ENCODE measurements at regions not wholly inside any gene's neighbourhood (a gene's known extent, or its start where the extent isn't known, plus 50 kb on each side); places are given as distances from the start of the nearest gene placed in this dataset.

DNA sequence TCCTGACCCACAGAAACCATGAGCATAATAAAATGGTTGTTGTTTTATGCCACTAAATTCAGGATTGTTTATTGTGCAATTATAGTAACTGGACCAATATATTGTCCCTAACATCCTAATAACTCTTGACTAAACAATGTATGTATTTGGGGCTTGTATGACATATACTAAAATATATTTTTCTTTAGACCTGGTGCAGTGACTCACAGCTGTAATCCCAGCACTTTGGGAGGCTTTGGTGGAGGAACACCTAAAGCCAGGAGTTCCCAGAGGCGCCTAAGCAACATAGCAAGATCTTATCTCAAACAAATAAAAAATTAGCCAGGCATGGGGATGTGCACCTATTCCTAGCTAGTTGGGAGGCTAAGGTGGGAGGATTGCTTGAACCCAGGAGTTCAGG is 180.4 kb downstream of the SUCNR1 start:
- DNase-seq (ENCODE audit: low read depth, low spot score) = no peak

DNA sequence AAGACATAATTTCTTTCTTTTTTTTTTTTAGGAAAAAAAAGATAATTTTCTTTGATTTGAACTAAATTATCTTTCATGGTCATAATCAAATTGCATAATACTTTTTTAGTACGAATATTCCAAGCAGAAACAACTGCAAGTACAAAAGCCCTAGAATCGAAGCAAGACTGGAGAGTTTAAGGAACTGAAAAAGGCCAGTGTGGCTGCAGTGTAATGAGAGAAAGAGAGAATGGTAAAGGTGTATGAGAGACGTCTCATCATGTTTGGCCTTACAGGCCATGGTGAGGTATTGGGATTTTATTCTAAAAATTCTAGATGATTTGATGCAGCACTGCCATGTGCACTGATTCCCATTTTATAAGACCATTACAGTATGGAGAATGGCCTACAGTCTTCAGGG is 180.9 kb downstream of the SUCNR1 start:
- no peak for DNase-seq (ENCODE audit: low read depth, low spot score)

DNA sequence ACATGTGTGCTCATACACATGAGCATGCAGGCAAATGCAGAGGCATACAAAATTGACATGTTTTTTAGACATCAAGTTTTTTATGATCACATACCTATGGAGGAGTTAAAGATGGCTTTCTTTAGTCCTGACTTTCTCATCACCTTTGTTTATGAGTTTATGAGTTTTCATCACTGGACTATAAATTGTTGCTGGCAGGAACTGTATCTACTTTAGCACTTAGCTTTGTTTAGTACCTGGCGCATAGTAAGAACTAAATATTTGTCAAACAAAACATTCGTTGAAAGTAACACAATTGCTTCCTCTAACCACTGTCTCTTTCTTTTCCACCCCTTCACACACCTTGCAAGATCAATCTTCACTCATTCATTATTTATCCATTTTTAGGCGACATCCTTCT is 182.6 kb downstream of the SUCNR1 start:
- no peak for DNase-seq (ENCODE audit: low read depth, low spot score)

DNA sequence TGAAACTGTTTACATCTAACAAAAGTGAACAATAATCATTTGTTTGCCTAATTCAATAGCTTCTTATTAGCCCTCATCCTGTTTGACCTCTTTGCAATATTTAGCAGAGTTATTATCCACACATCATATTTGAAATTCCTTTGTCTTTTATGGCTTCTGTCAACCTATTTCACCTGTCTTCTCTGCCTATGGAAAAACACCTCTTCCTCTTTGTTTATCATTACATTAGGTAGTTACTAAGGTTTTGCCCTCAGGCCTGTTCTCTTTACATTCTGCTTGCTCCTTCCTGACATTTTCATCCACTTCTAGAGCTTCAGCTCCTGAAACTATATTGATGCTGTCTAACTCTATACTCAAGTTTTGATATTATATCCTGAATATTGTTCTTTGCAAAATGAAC is 183.0 kb downstream of the SUCNR1 start:
- DNase-seq (ENCODE audit: low read depth, low spot score) = no peak

DNA sequence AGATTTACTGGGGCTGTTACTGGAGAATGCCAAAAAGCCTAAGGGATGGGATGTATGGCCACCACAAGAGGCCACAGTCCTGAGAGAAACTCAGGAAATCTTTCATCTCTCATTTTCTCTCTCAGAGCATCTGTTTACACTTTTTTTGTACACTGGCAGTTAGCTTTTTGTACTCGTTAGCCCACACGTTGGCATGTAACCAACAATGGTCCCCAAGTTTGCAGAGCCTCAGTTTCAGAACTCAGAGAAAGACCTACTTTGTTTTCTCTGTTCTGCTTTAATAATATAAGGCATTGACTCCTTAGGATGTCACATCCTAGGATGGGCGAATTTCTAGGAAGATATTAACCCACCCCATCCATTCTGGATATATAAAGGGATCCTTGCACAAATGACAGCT is 183.5 kb downstream of the SUCNR1 start:
- DNase-seq (ENCODE audit: low read depth, low spot score) = no peak

DNA sequence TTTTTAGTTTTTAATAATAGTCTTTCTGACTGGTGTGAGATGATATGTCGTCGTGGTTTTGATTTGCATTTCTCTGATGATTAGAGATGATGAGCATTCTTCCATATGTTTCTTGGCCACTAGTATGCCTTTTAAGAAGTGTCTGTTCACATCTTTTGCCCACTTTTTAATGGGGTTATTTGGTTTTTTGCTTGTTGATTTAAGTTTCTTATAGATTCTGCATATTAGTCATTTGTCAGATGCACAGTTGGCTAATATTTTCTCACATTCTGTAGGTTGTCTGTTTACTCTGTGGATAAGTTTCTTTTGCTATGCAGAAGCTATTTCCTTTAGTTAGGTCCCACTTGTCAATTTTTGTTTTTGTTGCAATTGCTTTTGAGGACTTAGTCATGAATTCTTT is 185.4 kb downstream of the SUCNR1 start:
- no peak for DNase-seq (ENCODE audit: low read depth, low spot score)

DNA sequence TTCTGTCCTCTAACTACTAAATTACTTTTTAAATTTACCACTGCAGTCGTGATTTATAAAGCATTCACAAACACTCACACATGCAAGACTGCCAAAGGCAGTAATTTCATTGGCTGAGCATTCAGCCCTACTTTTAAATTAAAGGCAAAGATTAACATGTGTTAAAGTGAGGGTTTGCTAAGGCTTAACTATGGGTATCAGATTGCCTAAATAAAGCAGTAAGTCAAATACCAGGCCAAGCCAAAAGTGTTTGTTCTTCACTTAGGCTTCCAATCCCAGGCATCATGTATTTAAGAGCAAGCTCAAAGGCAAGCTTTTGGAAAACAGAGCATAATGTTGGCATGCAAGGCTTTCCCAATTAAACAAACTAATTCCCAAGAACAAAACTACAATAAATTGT is 187.3 kb downstream of the SUCNR1 start:
- peak; percentile 42 for DNase-seq (ENCODE audit: low read depth, low spot score)

DNA sequence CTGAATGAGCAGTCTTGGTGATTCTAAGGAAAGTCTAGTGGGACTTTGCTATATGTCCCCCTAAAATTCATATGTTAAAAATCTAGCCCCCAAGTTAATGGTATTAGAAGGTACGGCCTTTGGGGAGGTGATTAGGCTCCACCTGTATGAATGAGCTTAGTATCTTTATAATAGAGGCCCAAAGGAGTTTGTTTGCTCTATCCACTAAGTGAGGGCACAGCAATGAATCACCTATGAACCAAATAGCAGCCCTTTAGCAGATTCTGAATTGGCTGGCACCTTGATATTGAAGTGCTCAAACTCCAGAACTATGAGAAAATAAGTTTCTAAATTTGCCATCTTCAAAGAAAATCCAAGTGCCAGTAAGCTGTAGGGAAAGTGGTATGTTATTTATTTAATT is 187.9 kb downstream of the SUCNR1 start:
- no peak for DNase-seq (ENCODE audit: low read depth, low spot score)

DNA sequence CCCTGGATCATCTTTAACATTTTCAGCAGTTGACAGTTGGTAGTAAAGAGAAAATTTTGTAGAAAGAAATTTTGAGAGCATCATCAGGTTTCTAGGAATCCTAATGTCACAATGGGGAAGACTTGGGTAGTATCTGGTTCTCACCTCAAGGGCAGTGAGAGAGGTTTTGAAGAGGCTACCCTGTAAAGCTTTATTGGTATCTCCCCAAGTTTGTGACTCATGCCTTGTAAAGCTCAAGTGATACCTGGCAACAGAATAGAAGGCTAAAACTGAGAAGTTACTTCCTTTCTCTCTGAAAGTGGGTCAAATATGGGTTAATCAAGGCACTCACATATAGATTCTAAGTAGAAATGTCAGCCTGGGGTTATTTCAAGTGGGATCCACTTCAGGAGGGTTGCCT is 196.4 kb downstream of the SUCNR1 start:
- no peak for DNase-seq (ENCODE audit: low read depth, low spot score)

DNA sequence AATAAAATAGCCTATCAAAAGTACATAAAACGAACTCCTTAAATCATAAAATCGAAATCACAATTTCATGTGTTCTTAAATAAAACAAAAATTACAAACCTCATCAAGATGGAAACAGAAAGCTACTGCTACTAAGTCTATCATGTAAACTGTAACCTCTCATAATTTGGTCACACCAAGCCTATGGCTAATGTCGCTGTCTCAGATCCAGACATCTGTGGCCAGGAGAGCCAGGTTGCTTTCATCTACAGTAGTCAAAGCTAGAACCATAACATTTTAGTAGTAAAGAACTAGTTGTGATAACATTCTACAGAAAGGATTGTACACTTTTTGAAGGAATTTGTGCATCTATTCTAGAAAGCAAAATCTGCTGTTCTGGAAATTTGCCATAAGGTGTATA is 197.4 kb upstream of the MBNL1 start:
- DNase-seq (ENCODE audit: low read depth, low spot score) = no peak

DNA sequence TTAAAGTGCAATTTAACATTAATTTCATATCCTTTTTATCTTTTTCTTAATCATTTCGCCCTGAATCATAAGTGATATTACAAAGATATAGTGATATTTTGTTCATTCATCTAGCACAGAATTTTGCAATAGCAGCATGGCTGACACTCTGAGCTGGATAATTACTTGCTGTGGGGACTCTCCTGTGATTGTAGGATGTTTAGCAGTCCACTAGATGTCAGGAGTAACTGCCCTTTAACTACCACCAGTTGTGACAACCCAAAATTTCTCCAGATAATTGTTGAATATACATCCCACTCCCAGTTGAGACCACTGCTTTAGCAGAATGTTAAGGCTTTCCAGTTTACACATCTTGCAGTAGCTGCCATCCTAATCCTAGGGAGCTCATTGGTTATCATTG is 196.8 kb upstream of the MBNL1 start:
- DNase-seq (ENCODE audit: low read depth, low spot score) = peak; percentile 64

DNA sequence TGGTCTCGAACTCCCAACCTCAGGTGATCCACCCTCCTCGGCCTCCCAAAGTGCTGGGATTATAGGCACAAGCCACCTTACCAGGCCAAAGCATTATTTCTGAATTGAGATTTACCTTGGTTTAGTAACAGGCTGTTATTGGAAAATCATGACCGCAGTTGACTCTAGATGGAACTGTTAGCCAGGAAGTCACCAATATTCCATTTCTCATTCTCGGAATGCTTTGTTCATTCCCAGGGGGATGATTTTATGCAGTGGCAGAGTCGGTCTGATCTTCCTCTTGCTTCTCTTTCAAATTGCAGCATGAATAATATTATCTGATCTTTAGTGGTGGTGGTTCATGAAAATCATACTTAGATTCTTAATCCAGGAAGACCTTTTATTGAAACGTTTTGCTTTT is 195.5 kb upstream of the MBNL1 start:
- peak; percentile 47 for DNase-seq (ENCODE audit: low read depth, low spot score)

DNA sequence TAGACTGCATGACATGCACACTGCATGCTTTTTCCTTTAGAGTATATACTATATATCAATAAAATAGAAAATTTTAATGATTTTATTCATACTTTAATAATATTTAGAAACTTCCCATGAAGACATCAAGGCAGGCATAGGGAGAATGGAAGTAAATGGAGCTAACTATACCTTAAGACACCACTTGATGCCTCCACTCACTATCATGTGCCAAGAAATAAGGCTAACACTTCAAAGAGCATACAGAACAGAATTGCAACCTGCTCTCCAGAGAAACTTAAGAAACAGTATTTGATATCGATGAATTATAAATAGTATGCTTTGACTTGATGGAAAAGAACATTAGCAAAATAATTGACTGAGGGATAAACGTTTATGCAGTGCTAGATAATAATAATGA is 192.6 kb upstream of the MBNL1 start:
- no peak for DNase-seq (ENCODE audit: low read depth, low spot score)

DNA sequence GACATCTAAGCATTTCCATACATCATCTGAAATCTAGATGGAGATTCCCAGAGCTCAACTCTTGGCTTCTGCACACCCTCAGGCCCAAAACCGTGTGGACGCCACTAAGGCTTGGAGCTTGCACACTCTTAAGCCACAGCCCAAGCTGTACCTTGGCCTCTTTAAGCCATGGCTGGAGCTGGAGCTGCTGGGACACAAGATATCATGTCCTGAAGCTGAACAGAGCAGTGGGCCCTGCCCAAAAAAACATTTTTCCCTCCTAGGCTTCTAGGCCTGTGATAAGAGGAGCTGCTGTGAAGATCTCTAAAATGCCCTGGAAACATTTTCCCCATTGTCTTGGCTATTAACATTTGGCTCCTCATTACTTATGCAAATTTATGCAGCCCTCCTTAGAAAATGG is 188.7 kb upstream of the MBNL1 start:
- DNase-seq (ENCODE audit: low read depth, low spot score) = no peak

DNA sequence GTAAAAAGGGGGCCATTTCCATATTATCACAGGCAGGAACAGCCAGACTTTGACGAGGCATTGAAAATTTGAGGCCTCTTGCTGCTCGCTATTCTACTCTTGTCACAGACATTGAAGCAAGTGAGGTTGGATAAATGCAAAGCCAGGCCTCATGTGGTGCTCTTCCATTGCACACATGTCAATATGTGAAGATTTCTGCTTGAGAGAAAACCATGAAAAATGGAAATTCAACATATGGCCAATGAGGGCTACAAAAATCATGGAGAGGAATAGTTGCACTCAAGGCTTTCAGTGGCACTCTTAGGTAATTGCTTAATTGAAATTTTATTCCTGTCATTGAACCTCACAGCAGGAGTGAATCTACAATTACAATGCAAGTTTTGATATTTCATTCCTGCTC is 185.6 kb upstream of the MBNL1 start:
- DNase-seq (ENCODE audit: low read depth, low spot score) = no peak

DNA sequence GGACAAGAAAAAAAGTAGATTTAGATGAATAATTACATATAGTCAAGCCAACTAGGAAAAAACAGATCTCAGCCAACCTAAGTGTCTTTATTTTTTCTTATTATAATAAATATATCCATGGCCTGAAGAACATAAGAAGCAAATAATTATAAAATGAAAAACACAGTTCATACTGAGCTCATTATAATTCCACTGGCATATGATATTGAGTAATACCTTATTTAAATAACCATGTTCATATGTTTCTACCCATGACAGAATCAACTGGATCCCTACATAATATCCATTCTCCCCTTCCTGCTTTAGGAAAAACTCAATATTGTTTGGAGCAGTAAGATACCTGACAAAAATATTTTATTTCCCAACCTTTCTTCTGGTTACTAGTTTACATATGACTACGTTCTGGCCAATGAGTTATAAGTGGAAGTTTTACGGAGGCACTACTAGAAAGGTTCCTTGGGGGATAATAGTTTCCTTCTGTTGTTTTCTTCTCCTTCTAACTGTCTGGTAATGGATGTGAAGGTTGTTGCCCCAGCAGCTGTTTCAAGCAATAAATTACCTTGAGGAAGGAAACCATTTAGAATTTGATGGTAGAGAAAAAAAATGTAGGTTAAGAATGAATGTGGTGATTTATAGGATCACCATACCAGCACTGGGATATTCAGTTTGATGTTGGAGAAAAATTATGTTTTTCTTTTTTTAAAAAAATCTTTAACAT is 184.1 kb upstream of the MBNL1 start:
- no peak for DNase-seq (ENCODE audit: low read depth, low spot score)

DNA sequence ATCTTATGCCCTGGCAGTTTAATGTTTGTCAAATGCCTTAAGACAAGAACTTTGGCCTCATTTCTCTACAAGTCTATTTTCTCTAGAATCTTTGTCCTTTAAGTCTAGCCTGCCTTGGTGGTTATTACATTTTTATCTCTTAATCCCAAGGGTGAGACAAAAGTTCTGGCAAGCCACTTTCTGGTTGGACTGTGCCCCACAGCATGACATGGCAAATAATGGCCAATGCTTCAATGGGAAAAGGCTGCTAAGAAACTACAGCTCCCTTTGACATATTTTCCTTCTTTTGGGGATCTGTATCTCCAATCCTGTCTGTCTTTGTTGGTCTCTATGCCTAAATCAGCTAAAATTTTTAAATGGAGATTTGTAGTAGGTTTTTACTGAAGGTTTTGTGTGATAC is 181.6 kb upstream of the MBNL1 start:
- DNase-seq (ENCODE audit: low read depth, low spot score) = no peak

DNA sequence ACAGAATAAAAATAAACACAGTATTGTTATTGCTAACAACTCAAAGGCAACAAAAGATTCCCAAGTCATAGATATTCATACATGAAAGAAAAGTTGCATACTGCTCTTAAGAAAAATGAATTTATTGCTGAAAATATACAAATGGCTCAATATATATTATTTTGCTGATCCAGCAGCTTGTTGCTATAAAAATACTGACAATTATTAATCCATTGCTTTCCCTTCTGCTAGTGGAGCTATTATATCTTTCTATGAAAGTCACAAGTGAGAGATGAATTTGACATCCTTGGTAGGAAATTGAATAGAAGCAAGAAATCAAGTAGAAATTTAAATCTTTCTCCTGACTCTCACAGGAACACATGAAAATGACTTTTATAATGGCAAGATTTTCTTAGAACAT is 179.2 kb upstream of the MBNL1 start:
- no peak for DNase-seq (ENCODE audit: low read depth, low spot score)

DNA sequence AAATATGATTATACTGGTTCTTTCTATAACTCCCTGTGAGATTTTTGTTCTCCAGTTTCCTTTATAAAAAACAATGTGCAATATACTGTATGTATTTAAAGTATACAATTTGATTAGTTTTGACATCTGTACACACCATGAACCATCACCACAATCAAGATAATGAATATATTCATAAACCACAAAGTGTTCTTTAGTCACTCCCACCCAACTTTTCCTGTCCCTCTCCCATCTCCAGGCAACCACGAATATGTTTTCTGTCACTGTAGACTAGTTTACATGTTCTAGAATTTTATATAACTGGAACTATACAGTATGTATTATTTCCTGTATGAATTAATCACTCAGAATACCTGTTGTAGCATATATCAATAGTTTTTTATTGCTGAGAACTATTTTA is 177.0 kb upstream of the MBNL1 start:
- DNase-seq (ENCODE audit: low read depth, low spot score) = no peak

DNA sequence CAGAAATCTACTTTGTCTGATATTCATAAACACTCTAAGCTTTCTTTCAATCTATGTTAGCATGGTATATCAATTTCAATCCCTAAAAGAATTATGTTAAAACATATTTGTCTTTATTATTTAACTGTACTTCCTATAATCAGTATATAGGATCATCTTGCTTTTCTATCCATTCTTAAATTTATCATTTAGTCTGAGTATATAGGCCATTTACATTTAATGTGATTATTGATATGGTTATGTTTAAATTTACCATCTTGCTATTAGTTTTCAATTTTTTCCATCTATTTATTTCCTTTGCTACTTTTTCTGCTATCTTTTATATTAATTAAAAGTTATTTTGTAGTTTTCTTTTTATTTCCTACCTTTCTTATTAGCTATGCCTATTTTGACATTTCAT is 174.8 kb upstream of the MBNL1 start:
- DNase-seq (ENCODE audit: low read depth, low spot score) = no peak

DNA sequence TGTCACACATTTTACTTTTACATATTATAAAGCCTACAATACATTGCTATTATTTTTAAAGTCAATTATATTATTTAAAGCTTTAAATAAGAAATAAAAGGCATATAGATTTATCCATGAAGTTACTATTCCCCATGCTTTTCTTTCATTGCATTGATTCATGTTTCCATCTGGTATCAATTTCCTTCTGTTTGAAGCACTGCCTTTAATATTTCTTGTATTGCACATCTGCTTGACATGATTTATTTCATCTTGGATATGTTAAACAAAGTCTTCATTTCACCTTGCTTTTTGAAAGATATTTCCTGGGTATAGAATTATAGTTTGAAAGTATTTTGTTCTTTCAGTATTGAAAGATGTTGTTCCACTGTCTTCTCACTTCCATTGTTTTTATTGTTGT is 174.3 kb upstream of the MBNL1 start:
- no peak for DNase-seq (ENCODE audit: low read depth, low spot score)

DNA sequence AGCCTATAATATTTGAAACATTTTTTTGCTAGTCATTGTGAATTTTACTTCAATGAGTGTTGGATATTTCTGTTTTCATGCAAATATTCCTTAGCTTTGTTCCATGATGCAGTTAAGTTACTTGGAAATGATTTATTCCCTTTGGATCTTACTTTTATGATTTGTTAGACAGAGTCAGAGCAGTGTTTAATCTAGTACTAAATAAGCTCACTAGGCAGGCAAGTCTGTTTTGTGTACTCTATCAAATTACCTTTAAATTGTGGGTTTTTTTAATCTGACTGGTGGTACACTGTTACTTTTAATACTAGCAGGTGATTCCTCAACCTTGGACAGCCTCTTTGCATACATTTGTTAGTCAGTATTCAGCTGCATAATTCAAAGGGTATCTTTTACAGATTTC is 173.3 kb upstream of the MBNL1 start:
- no peak for DNase-seq (ENCODE audit: low read depth, low spot score)

DNA sequence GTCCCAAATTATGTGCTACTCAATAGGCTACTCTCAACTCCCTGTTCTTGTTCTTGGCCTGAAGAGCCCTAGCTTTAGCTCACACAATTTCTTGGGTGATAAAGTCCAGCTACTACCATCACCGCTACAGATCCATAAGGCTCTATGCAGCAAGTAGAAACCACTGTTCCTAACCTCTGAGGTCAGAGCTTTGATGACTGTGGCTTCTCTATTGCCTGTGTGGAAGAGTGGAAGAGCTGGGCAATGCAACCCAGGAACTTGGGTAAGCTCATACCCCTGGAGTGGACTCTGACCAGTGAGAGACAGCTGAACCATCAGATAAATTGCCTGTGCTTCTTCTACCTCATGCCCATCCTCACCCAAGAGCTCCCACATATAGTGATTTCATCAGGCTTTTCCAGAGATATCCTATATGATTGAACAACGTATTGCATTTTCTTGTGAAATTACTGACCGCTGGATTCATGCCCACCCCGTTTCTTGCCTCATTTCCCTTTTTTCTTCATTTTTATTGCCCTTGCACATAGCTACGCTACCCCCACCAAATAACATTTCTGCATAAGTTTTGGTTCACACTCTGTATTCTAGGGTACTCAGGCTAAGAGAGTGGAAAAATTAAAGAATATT is 172.3 kb upstream of the MBNL1 start:
- no peak for DNase-seq (ENCODE audit: low read depth, low spot score)

DNA sequence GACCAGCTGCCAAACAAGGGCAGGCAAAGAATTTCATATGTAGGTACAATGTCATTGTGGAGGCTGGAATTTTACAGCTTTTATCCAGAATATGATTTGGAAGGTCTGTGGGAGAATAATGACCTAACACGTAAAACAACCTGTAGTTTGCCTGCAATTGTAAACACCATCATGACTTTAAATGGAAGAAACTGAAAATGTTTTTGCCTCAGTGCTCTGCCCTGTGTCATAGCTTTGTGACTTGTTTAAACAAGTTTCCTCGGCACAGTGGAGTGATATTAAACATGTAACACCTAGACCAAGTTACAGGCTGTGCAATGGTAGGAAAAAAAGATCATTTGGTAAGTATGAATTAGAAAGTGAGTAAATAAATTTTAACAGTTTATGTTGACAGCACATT is 171.6 kb upstream of the MBNL1 start:
- no peak for DNase-seq (ENCODE audit: low read depth, low spot score)
